H1 (cell line): ENCODE measurements at regions not wholly inside any gene's neighbourhood (a gene's known extent, or its start where the extent isn't known, plus 50 kb on each side); places are given as distances from the start of the nearest gene placed in this dataset.
"Not testable (repeated sequence)": the region's sequence is repeated elsewhere in the genome, so short reads cannot be mapped to it uniquely, and the experiment has no call there.

Experiments used
- CTCF ChIA-PET: fragments of 300-600 bp; sonication (Branson Sonifier 250); formaldehyde crosslinking; loops from one replicate; lab custom pipeline; 2021; ENCODE audit not compliant: partially characterized antibody; lab: Charles Lee
- POLR2A ChIA-PET: fragments of 300-600 bp; sonication (Branson Sonifier 250); formaldehyde crosslinking; loops from one replicate; lab custom pipeline; 2021; ENCODE audit warnings: inconsistent platforms; ENCODE audit not compliant: partially characterized antibody; lab: Charles Lee
- DNase-seq, 2 experiments: peaks; one replicate each; pipeline versions ENCODE4 v3.0.0 to v3.0.0-alpha.2; 2010 to 2022; ENCODE audit warnings: low spot score in 2 of 2, low read depth in 1 of 2, mixed read lengths in 1 of 2
- FAIRE-seq: peaks from 2 replicates; lab custom pipeline; 2011; peaks lifted over from hg19 to GRCh38; lab: Jason Lieb, UNC
- H2AFZ ChIP-seq: 2 replicates; pipeline ENCODE4 v1.8.1; 2012; ENCODE audit warnings: low read length, inconsistent platforms
- H2AK5ac ChIP-seq: 2 replicates; pipeline ENCODE4 v1.6.1; 2013; ENCODE audit warnings: low read depth, low read length
- H2BK120ac ChIP-seq: replicated peaks from 2 replicates; pipeline ENCODE3; 2013; ENCODE audit warnings: low read depth, low read length, inconsistent platforms
- H2BK12ac ChIP-seq: 2 replicates; pipeline ENCODE4 v1.6.1; 2013; ENCODE audit warnings: low read depth, low read length
- H2BK15ac ChIP-seq: 2 replicates; pipeline ENCODE4 v1.6.1; 2013; ENCODE audit warnings: low read length
- H2BK20ac ChIP-seq: 2 replicates; pipeline ENCODE4 v1.6.1; 2013; ENCODE audit warnings: low read length
- H2BK5ac ChIP-seq: 2 replicates; pipeline ENCODE4 v1.6.1; 2013; ENCODE audit warnings: low read depth, low read length
- H3K14ac ChIP-seq: 2 replicates; pipeline ENCODE4 v1.6.1; 2013; ENCODE audit warnings: inconsistent platforms; ENCODE audit not compliant: insufficient read length
- H3K18ac ChIP-seq: 2 replicates; pipeline ENCODE4 v1.6.1; 2013; ENCODE audit warnings: low read length; ENCODE audit errors: extremely low read depth
- H3K23ac ChIP-seq: 2 replicates; pipeline ENCODE4 v1.6.1; 2013; ENCODE audit warnings: inconsistent platforms; ENCODE audit not compliant: insufficient read length
- H3K23me2 ChIP-seq: 2 replicates; pipeline ENCODE4 v1.6.1; 2013; ENCODE audit warnings: low read depth, low read length
- H3K27ac ChIP-seq: 2 replicates; pipeline ENCODE4 v1.6.1; 2011; ENCODE audit warnings: low read depth, low read length, inconsistent platforms
- H3K27me3 ChIP-seq, 4 experiments: replicated peaks in 1 of 4; 1 replicate in 1 of 4; 2 replicates in 3 of 4; pipeline versions ENCODE4 v1.6.1 to v1.8.1; 2011 to 2013; ENCODE audit warnings: low read length in 3 of 4, mild to moderate bottlenecking in 3 of 4, inconsistent platforms in 2 of 4, mixed read lengths in 2 of 4, moderate library complexity in 1 of 4; ENCODE audit not compliant: control insufficient read depth in 3 of 4, insufficient read depth in 3 of 4; ENCODE audit errors: extremely low read depth in 1 of 4
- H3K36me3 ChIP-seq, 4 experiments: 2 replicates each; pipeline versions ENCODE4 v1.6.1 to v1.8.1; 2011 to 2013; ENCODE audit warnings: mild to moderate bottlenecking in 4 of 4, low read length in 3 of 4, moderate library complexity in 2 of 4, control low read depth in 1 of 4, inconsistent platforms in 1 of 4; ENCODE audit not compliant: insufficient read depth in 4 of 4, control insufficient read depth in 2 of 4
- H3K4ac ChIP-seq: replicated peaks from 2 replicates; pipeline ENCODE3; 2013; ENCODE audit warnings: low read length, low read depth, mixed read lengths, inconsistent platforms; ENCODE audit not compliant: insufficient read length
- H3K4me1 ChIP-seq, 4 experiments: replicated peaks in 1 of 4; 1 replicate in 1 of 4; 2 replicates in 3 of 4; pipeline versions ENCODE4 v1.6.1 to v1.8.1; 2011 to 2013; ENCODE audit warnings: low read length in 3 of 4, inconsistent platforms in 2 of 4, mixed read lengths in 1 of 4; ENCODE audit not compliant: insufficient read depth in 4 of 4, control insufficient read depth in 3 of 4
- H3K4me2 ChIP-seq, 2 experiments: 2 replicates each; pipeline versions ENCODE4 v1.6.1 to v1.8.1; 2011 to 2013; ENCODE audit warnings: low read depth in 2 of 2, low read length in 2 of 2, control low read depth in 1 of 2, inconsistent platforms in 1 of 2, mild to moderate bottlenecking in 1 of 2; ENCODE audit not compliant: insufficient read depth in 1 of 2
- H3K4me3 ChIP-seq, 4 experiments: fragments of 200-600, 300-600 bp in 1 of 4; sonication (generic), shearing (Covaris generic), sonication (Bioruptor Twin) in 1 of 4; 2 replicates each; pipeline versions ENCODE4 v1.5.1 to v1.8.1; 2011 to 2016; ENCODE audit warnings: low read length in 4 of 4, low read depth in 3 of 4, control low read depth in 2 of 4, inconsistent platforms in 2 of 4, mild to moderate bottlenecking in 2 of 4, mixed read lengths in 1 of 4, moderate library complexity in 1 of 4; ENCODE audit not compliant: insufficient read depth in 2 of 4; ENCODE audit errors: extremely low read depth in 1 of 4
- H3K56ac ChIP-seq: replicated peaks from 2 replicates; pipeline ENCODE3; 2013; ENCODE audit warnings: low read depth, mild to moderate bottlenecking, mixed read lengths, low read length, inconsistent platforms; ENCODE audit not compliant: insufficient read length
- H3K79me1 ChIP-seq: 2 replicates; pipeline ENCODE4 v1.6.1; 2013; ENCODE audit warnings: low read depth, low read length, control low read depth
- H3K79me2 ChIP-seq, 2 experiments: 2 replicates each; pipeline versions ENCODE4 v1.6.1 to v1.8.1; 2012 to 2013; ENCODE audit warnings: low read length in 2 of 2, mild to moderate bottlenecking in 2 of 2, inconsistent platforms in 1 of 2; ENCODE audit not compliant: insufficient read depth in 2 of 2, control insufficient read depth in 1 of 2
- H3K9ac ChIP-seq, 4 experiments: replicated peaks in 1 of 4; 1 replicate in 1 of 4; 2 replicates in 3 of 4; pipeline versions ENCODE4 v1.6.1 to v1.8.1; 2011 to 2013; ENCODE audit warnings: low read depth in 3 of 4, low read length in 3 of 4, control low read depth in 2 of 4, mild to moderate bottlenecking in 2 of 4, moderate library complexity in 2 of 4, inconsistent platforms in 1 of 4; ENCODE audit errors: extremely low read depth in 1 of 4
- H3K9me3 ChIP-seq, 2 experiments: 2 replicates each; pipeline versions ENCODE4 v1.6.1 to v1.8.1; 2012 to 2013; ENCODE audit warnings: mild to moderate bottlenecking in 2 of 2, moderate library complexity in 2 of 2, control low read depth in 1 of 2, inconsistent platforms in 1 of 2, low read depth in 1 of 2, low read length in 1 of 2, mixed read lengths in 1 of 2; ENCODE audit not compliant: insufficient read depth in 2 of 2
- H4K20me1 ChIP-seq, 2 experiments: replicated peaks in 1 of 2; 2 replicates each; pipeline versions ENCODE3 to v1.8.1; 2011 to 2013; ENCODE audit warnings: inconsistent platforms in 2 of 2, low read length in 2 of 2, mild to moderate bottlenecking in 1 of 2; ENCODE audit not compliant: insufficient read depth in 2 of 2, control insufficient read depth in 1 of 2
- H4K5ac ChIP-seq: 2 replicates; pipeline ENCODE4 v1.6.1; 2013; ENCODE audit warnings: low read length, low read depth, mixed read lengths, inconsistent platforms; ENCODE audit not compliant: insufficient read length
- H4K8ac ChIP-seq: 2 replicates; pipeline ENCODE4 v1.8.0; 2013; ENCODE audit warnings: mild to moderate bottlenecking, moderate library complexity, low read length, inconsistent platforms; ENCODE audit not compliant: insufficient read depth; ENCODE audit errors: extremely low read depth
- H4K91ac ChIP-seq: replicated peaks from 2 replicates; pipeline ENCODE3; 2013; ENCODE audit warnings: low read length, mixed read lengths, inconsistent platforms; ENCODE audit not compliant: insufficient read length
- WGBS, 2 experiments: shearing (Covaris generic) in 1 of 2; methylation state at CpG; one replicate each; pipeline versions ENCODE4 v1.1.6 to v1.1.7; 2013 to 2015; ENCODE audit warnings: low lambda C conversion rate in 2 of 2, mixed read lengths in 2 of 2, inconsistent platforms in 1 of 2, low coverage in 1 of 2, missing lambda C conversion rate in 1 of 2; ENCODE audit not compliant: insufficient replicate concordance in 2 of 2, insufficient coverage in 1 of 2, insufficient read length in 1 of 2; ENCODE audit errors: extremely low coverage in 1 of 2, missing lambda C conversion rate in 1 of 2; 5-methylcytosine and 5-hydroxymethylcytosine counted together

GRCh38 chr10:47696170-47696569, 67.2 kb downstream of the SYT15B start:
- H2BK12ac ChIP-seq, H2AK5ac ChIP-seq, H3K36me3 ChIP-seq, DNase-seq, H3K56ac ChIP-seq, H3K27me3 ChIP-seq, H2BK20ac ChIP-seq, H3K9me3 ChIP-seq, H3K79me2 ChIP-seq, H2BK5ac ChIP-seq, H2BK120ac ChIP-seq, H3K4me1 ChIP-seq, H2AFZ ChIP-seq, H4K5ac ChIP-seq, H3K4ac ChIP-seq, H3K18ac ChIP-seq, H3K23me2 ChIP-seq, H2BK15ac ChIP-seq, H3K79me1 ChIP-seq, CTCF ChIA-PET, H4K8ac ChIP-seq, H4K20me1 ChIP-seq, H3K4me2 ChIP-seq, H3K14ac ChIP-seq, H3K27ac ChIP-seq, FAIRE-seq, POLR2A ChIA-PET, H3K9ac ChIP-seq, H4K91ac ChIP-seq, H3K4me3 ChIP-seq, H3K23ac ChIP-seq: not testable (repeated sequence)
- WGBS, 2 experiments = 70% methylated on average over 1 of the region's 1 CpG; no CpG with 5 or more reads in 1 of the 2 experiments

GRCh38 chr10:47695149-47695548, 68.2 kb downstream of the SYT15B start:
- H3K18ac ChIP-seq, H3K9me3 ChIP-seq, CTCF ChIA-PET, H2BK5ac ChIP-seq, H3K14ac ChIP-seq, H2BK20ac ChIP-seq, H4K20me1 ChIP-seq, H4K8ac ChIP-seq, H3K56ac ChIP-seq, H3K4ac ChIP-seq, H2BK12ac ChIP-seq, H3K4me2 ChIP-seq, H3K79me2 ChIP-seq, H4K5ac ChIP-seq, H2AK5ac ChIP-seq, H3K9ac ChIP-seq, H3K23me2 ChIP-seq, DNase-seq, H2AFZ ChIP-seq, H3K79me1 ChIP-seq, H2BK120ac ChIP-seq, H2BK15ac ChIP-seq, POLR2A ChIA-PET, H3K36me3 ChIP-seq, FAIRE-seq, H3K27ac ChIP-seq, H4K91ac ChIP-seq, H3K23ac ChIP-seq, H3K4me3 ChIP-seq, H3K27me3 ChIP-seq, H3K4me1 ChIP-seq: not testable (repeated sequence)
- WGBS, 2 experiments = 49% methylated on average over 2 of the region's 3 CpGs; no CpG with 5 or more reads in 1 of the 2 experiments
